ENCODE measurements at regions not wholly inside any gene's neighbourhood (a gene's known extent, or its start where the extent isn't known, plus 50 kb on each side); places are given as distances from the start of the nearest gene placed in this dataset.

GRCh38 chr10:130559547-130559880 is 423.3 kb downstream of the GLRX3 start:
- Histone ChIP-seq H3K4me1 (no peaks in the 10 kb centered on the region), H3K36me3 (no peaks in the 10 kb centered on the region), H3K27me3 (peaks cover 0 to 14% of the 10 kb centered on the region in 2 donors), H3K27ac (no peak overlapping the region), H3K9me3 (no peaks in the 10 kb centered on the region), H3K4me3 (no peak overlapping the region)
- intact Hi-C loops (cut with DNase I; ENCODE audit: low total_unique reads) = no loop called here
- no peak for TF ChIP-seq CTCF (IDR thresholded peaks at IDR 0.05)
- no peak for TF ChIP-seq POLR2A (IDR thresholded peaks at IDR 0.05)
- no peak for DNase-seq (ENCODE audit: low spot score in 2 of 2)

DNA sequence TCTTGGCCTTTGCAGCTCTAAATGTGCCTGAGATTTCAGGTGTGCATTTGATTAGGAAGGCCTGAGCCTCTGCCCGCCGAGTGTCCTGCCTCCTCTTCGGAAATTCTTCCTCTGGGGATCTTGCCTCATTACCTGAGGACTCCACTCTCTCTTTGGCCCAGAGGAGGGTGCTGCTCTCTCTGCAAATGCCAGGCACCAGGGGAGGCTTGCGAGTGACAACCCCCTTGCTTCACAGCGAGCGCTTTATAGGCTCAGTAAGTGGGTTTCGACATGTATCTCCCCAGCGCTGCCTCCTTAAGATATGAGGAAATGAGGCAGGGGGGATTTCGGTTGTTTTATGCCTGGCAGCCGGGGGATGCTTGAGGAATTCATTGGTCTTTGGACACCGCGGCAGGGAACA is 423.9 kb downstream of the GLRX3 start:
- no peak for TF ChIP-seq CTCF (IDR thresholded peaks at IDR 0.05)
- TF ChIP-seq POLR2AphosphoS5 (IDR thresholded peaks at IDR 0.05) = no peak
- no peak for TF ChIP-seq POLR2A (IDR thresholded peaks at IDR 0.05)
- Histone ChIP-seq H3K4me1 (no peaks in the 10 kb centered on the region), H3K4me3 (no peak overlapping the region), H3K36me3 (no peaks in the 10 kb centered on the region), H3K27ac (no peak overlapping the region), H3K27me3 (peaks cover 0 to 17% of the 10 kb centered on the region in 2 donors), H3K9me3 (no peaks in the 10 kb centered on the region)
- DNase-seq (ENCODE audit: low spot score in 2 of 2) = no peak
- intact Hi-C loops (cut with DNase I; ENCODE audit: low total_unique reads) = no loop called here

DNA sequence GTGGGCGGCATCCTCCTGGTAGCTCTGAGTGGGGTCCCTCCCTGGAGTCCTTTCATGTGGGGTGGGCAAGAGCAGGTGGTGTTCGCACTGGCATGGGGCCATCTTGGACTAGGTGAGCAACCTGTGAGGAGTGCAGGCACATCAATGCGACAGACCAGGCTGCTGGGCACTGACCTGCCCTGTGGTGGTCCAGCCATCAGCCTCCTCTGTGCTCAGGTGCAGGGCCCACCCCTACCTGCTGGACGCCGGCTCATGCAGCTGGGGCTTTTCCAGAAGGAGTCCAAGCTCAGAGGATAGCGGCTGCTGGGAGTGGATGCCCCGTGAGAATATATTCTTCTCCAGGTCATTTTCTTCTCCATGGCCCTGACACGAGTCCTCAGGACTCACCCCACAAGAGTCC is 424.4 kb downstream of the GLRX3 start:
- intact Hi-C loops (cut with DNase I; ENCODE audit: low total_unique reads) = no loop called here
- no peak for DNase-seq (ENCODE audit: low spot score in 2 of 2)
- no peak for TF ChIP-seq CTCF (IDR thresholded peaks at IDR 0.05)
- TF ChIP-seq POLR2A (IDR thresholded peaks at IDR 0.05) = no peak
- no peak for TF ChIP-seq POLR2AphosphoS5 (IDR thresholded peaks at IDR 0.05)
- Histone ChIP-seq H3K4me1 (no peaks in the 10 kb centered on the region), H3K27me3 (peaks cover 0 to 15% of the 10 kb centered on the region in 2 donors), H3K36me3 (no peaks in the 10 kb centered on the region), H3K4me3 (no peak overlapping the region), H3K9me3 (no peaks in the 10 kb centered on the region), H3K27ac (no peak overlapping the region)

- Histone ChIP-seq H3K27ac (no peak overlapping the region), H3K36me3 (no peaks in the 10 kb centered on the region), H3K4me1 (no peaks in the 10 kb centered on the region), H3K9me3 (no peaks in the 10 kb centered on the region), H3K4me3 (no peak overlapping the region), H3K27me3 (peaks cover 0 to 17% of the 10 kb centered on the region in 2 donors)
- intact Hi-C loops (cut with DNase I; ENCODE audit: low total_unique reads) = no loop called here
- no peak for DNase-seq (ENCODE audit: low spot score in 2 of 2)
- TF ChIP-seq POLR2A (IDR thresholded peaks at IDR 0.05) (no peak), CTCF (IDR thresholded peaks at IDR 0.05) (no peak), POLR2AphosphoS5 (IDR thresholded peaks at IDR 0.05) (no peak)
Measured at GRCh38 chr10:130561681-130562080, 425.5 kb downstream of the GLRX3 start.

DNA sequence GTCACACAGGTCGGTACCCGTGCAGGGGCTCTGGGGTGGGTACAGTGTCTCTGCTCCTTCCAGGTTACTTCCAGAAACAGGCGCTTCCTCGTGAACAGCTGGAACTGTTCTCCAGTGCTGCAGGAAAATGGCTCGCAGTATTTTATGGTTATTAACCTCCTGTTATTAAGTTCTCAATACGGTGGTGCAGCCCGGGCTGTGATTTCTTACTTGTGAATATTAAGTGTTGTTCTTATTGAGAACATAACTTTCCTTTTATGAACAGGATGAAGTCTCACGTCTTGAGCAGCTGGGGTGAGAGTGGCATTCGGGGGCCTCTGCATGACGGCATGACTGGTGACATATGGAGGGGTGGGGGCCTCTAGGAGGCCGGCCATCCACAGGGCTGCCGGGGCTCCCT is 430.8 kb downstream of the GLRX3 start:
- DNase-seq (ENCODE audit: low spot score in 2 of 2) = no peak
- Histone ChIP-seq H3K4me3 (no peak overlapping the region), H3K4me1 (no peaks in the 10 kb centered on the region), H3K36me3 (no peaks in the 10 kb centered on the region), H3K27me3 (peaks cover 0 to 36% of the 10 kb centered on the region in 2 donors), H3K9me3 (no peaks in the 10 kb centered on the region), H3K27ac (no peak overlapping the region)
- TF ChIP-seq POLR2A (IDR thresholded peaks at IDR 0.05) = no peak
- no peak for TF ChIP-seq CTCF (IDR thresholded peaks at IDR 0.05)
- no peak for TF ChIP-seq POLR2AphosphoS5 (IDR thresholded peaks at IDR 0.05)
- intact Hi-C loops (cut with DNase I; ENCODE audit: low total_unique reads) = loop anchor here (2.0 kb wide), 1 partner anchor 78 kb away; no protein-coding TSS in a partner anchor
